GM21528 (cell line): ENCODE measurements at regions not wholly inside any gene's neighbourhood (a gene's known extent, or its start where the extent isn't known, plus 50 kb on each side); places are given as distances from the start of the nearest gene placed in this dataset.

Experiments used
- ATAC-seq: cut with Tn5 transposase; IDR thresholded peaks from one replicate; pipeline ENCODE4 v1.9.1; 2021; ENCODE audit warnings: mild to moderate bottlenecking, moderate library complexity; ENCODE audit not compliant: unreplicated experiment, low FRiP score

GRCh38 chr10:107433605-107434004 is 269.1 kb upstream of the SORCS1 start:
- no peak for ATAC-seq

- ATAC-seq = no peak
These were observed 265.9 kb upstream of the SORCS1 start for GRCh38 chr10:107430446-107430845.

- no peak for ATAC-seq
These were observed 262.5 kb upstream of the SORCS1 start for GRCh38 chr10:107427016-107427415.

- ATAC-seq = no peak
These were observed 261.5 kb upstream of the SORCS1 start for GRCh38 chr10:107425931-107426553.

GRCh38 chr10:107424628-107425027 is 260.1 kb upstream of the SORCS1 start:
- ATAC-seq = no peak

- ATAC-seq = no peak
These were observed 259.4 kb upstream of the SORCS1 start for GRCh38 chr10:107423903-107424302.

GRCh38 chr10:107422681-107423080 is 258.2 kb upstream of the SORCS1 start:
- ATAC-seq = no peak

GRCh38 chr10:107420196-107420595 is 255.7 kb upstream of the SORCS1 start:
- ATAC-seq = no peak

GRCh38 chr10:107418085-107418806 is 253.7 kb upstream of the SORCS1 start:
- no peak for ATAC-seq

- ATAC-seq = no peak
These were observed 252.9 kb upstream of the SORCS1 start for GRCh38 chr10:107417446-107417845.

- peak; percentile 53 for ATAC-seq
These were observed 250.9 kb upstream of the SORCS1 start for GRCh38 chr10:107415446-107415845.

GRCh38 chr10:107413971-107414370 is 249.5 kb upstream of the SORCS1 start:
- ATAC-seq = no peak

- ATAC-seq = no peak
These were observed 245.0 kb upstream of the SORCS1 start for GRCh38 chr10:107409522-107409921.

- ATAC-seq = no peak
These were observed 233.6 kb upstream of the SORCS1 start for GRCh38 chr10:107398115-107398514.

- ATAC-seq = no peak
These were observed 227.4 kb upstream of the SORCS1 start for GRCh38 chr10:107391901-107392300.

GRCh38 chr10:107390563-107390962 is 226.1 kb upstream of the SORCS1 start:
- no peak for ATAC-seq

GRCh38 chr10:107383357-107383756 is 218.9 kb upstream of the SORCS1 start:
- no peak for ATAC-seq

- ATAC-seq = no peak
These were observed 215.1 kb upstream of the SORCS1 start for GRCh38 chr10:107379601-107380000.

- no peak for ATAC-seq
These were observed 207.3 kb upstream of the SORCS1 start for GRCh38 chr10:107371801-107372200.

GRCh38 chr10:107364872-107365271 is 200.4 kb upstream of the SORCS1 start:
- ATAC-seq = no peak

- ATAC-seq = no peak
These were observed 197.8 kb upstream of the SORCS1 start for GRCh38 chr10:107362306-107362705.

GRCh38 chr10:107357033-107357432 is 192.5 kb upstream of the SORCS1 start:
- ATAC-seq = no peak
